Vagina (tissue), 2 donors: ENCODE measurements at regions not wholly inside any gene's neighbourhood (a gene's known extent, or its start where the extent isn't known, plus 50 kb on each side); places are given as distances from the start of the nearest gene placed in this dataset. TPM values are rescaled to one million over a fixed set of nuclear protein-coding genes. Genes with fewer than 3 reads are reported as not detected.
"Not testable (repeated sequence)": the region's sequence is repeated elsewhere in the genome, so short reads cannot be mapped to it uniquely, and the experiment has no call there.

ENCODE experiments used
- DNase-seq, 2 donors: peaks; one replicate each; pipeline ENCODE4 v3.0.0-alpha.2; 2017; ENCODE audit errors: extremely low spot score in 2 of 2
- H3K27ac ChIP-seq: fragments of 200-600 bp; sonication (generic); one replicate; pipeline ENCODE4 v1.5.1; 2019
- H3K27me3 ChIP-seq: fragments of 200-600 bp; sonication (generic); one replicate; pipeline ENCODE4 v1.5.1; 2019
- H3K36me3 ChIP-seq, 2 donors: fragments of 200-600 bp; sonication (generic); one replicate each; pipeline ENCODE4 v1.5.1; 2017 to 2019
- H3K4me1 ChIP-seq: fragments of 200-600 bp; sonication (generic); one replicate; pipeline ENCODE4 v1.5.1; 2019
- H3K4me3 ChIP-seq, 2 donors: fragments of 200-600 bp; sonication (generic); 1 replicate in 1 of 2; 2 replicates in 1 of 2; pipeline ENCODE4 v1.5.1; 2016 to 2019
- H3K9me3 ChIP-seq: fragments of 200-600 bp; sonication (generic); one replicate; pipeline ENCODE4 v1.5.1; 2019
- CTCF ChIP-seq, 3 experiments: fragments of 450-650 bp in 2 of 3; fragments of 200-600 bp in 1 of 3; sonication (generic) in 1 of 3; IDR thresholded peaks; one replicate each; pipeline ENCODE4 v1.5.1; 2017 to 2019; ENCODE audit warnings: antibody characterized with exemption in 3 of 3, mild to moderate bottlenecking in 2 of 3, moderate library complexity in 2 of 3
- POLR2A ChIP-seq, 2 donors: fragments of 450-650 bp; IDR thresholded peaks; one replicate each; pipeline ENCODE4 v1.6.1; 2017; ENCODE audit warnings: antibody characterized with exemption in 2 of 2, mild to moderate bottlenecking in 2 of 2, moderate library complexity in 2 of 2
- POLR2AphosphoS5 ChIP-seq, 2 donors: sonication (generic); formaldehyde crosslinking; IDR thresholded peaks; one replicate each; pipeline ENCODE4 v1.9.0; 2017; ENCODE audit warnings: antibody characterized with exemption in 2 of 2, mild to moderate bottlenecking in 2 of 2, low read depth in 1 of 2; ENCODE audit not compliant: insufficient read depth in 1 of 2
- intact Hi-C: fragments of 100-400 bp; cut with DNase I; formaldehyde crosslinking; loops from one replicate; pipeline ENCODE4 v1.15.1; 2023
- small RNA-seq: library from RNA; depleted of rRNA; stranded (forward); fragments of <200 nt; gene quantifications from one replicate; pipeline ENCODE3, GENCODE V24; 2016

GRCh38 chrX:140034916-140035315 is 69.6 kb upstream of the CXorf66 start:
- Histone ChIP-seq H3K9me3 (no peaks in the 10 kb centered on the region), H3K4me3 (no peak overlapping the region), H3K36me3 (no peaks in the 10 kb centered on the region), H3K27ac (no peak overlapping the region), H3K27me3 (no peaks in the 10 kb centered on the region), H3K4me1 (no peaks in the 10 kb centered on the region)
- DNase-seq: no peak
- intact Hi-C loops: no loop called here
- no peak for TF ChIP-seq POLR2AphosphoS5 (IDR thresholded peaks at IDR 0.05; ENCODE audit: insufficient read depth in 1 of 2, low read depth in 1 of 2)

GRCh38 chrX:140022482-140022881 is 57.2 kb upstream of the CXorf66 start:
- TF ChIP-seq POLR2A (IDR thresholded peaks at IDR 0.05) (no peak), CTCF (IDR thresholded peaks at IDR 0.05) (no peak), POLR2AphosphoS5 (IDR thresholded peaks at IDR 0.05; ENCODE audit: insufficient read depth in 1 of 2, low read depth in 1 of 2) (no peak)
- H3K36me3 ChIP-seq: no peaks in the 10 kb centered on the region
- H3K4me1 ChIP-seq: no peaks in the 10 kb centered on the region
- no peak overlapping the region for H3K4me3 ChIP-seq
- intact Hi-C loops: no loop called here
- no peak for DNase-seq
- H3K27me3 ChIP-seq: no peaks in the 10 kb centered on the region
- H3K27ac ChIP-seq: no peak overlapping the region
- H3K9me3 ChIP-seq: no peaks in the 10 kb centered on the region

GRCh38 chrX:140019134-140019533 is 53.8 kb upstream of the CXorf66 start:
- DNase-seq, H3K36me3 ChIP-seq, H3K27me3 ChIP-seq, H3K27ac ChIP-seq, H3K4me3 ChIP-seq, H3K9me3 ChIP-seq, intact Hi-C loops, H3K4me1 ChIP-seq: not testable (repeated sequence)

Small RNA genes in the stretch of these regions (small RNA-seq; reads per million reads assigned to genes)
- gene RN7SL727P: not detected
